ENCODE measurements at regions not wholly inside any gene's neighbourhood (a gene's known extent, or its start where the extent isn't known, plus 50 kb on each side); places are given as distances from the start of the nearest gene placed in this dataset.
"Not testable (repeated sequence)": the region's sequence is repeated elsewhere in the genome, so short reads cannot be mapped to it uniquely, and the experiment has no call there.

DNA sequence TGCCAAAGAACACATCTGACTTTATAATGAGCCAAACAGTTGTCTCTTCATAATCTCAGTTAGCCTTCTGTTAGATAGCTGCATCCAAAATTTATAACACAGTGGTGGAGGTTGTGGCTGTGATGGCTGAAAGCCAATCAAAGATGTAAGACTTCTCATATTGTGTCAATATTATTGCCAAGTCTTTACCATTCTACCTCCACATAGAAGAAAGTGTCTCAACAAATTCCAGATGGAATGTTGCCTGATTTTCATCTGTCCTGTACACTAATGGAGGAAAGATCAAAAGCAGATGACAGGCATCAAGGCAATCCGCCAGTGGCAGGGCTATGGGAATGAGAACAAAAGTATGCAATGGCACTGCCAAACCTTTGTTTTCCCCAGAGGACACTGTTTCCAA lies 813.1 kb upstream of the NOVA1 start:
- no peak for DNase-seq

DNA sequence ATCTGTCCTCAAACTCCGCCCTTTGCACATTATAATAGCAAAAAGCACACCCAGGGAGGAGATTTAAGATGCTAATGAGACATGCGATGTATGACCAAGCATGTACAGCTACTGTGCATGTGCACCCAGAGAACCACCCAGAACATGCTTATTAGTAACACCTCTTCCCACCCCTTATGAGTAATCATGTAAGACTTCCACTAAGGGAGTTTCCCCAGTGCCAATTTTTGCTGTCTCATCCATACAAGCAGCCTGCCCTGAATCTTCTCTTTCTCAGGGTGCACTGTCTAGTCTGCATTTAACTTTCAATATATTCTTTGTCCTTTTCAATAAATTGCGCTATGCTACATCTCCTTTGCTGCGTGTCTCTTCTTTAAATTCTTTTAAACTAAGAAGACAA lies 830.0 kb upstream of the NOVA1 start:
- DNase-seq, result no peak

DNA sequence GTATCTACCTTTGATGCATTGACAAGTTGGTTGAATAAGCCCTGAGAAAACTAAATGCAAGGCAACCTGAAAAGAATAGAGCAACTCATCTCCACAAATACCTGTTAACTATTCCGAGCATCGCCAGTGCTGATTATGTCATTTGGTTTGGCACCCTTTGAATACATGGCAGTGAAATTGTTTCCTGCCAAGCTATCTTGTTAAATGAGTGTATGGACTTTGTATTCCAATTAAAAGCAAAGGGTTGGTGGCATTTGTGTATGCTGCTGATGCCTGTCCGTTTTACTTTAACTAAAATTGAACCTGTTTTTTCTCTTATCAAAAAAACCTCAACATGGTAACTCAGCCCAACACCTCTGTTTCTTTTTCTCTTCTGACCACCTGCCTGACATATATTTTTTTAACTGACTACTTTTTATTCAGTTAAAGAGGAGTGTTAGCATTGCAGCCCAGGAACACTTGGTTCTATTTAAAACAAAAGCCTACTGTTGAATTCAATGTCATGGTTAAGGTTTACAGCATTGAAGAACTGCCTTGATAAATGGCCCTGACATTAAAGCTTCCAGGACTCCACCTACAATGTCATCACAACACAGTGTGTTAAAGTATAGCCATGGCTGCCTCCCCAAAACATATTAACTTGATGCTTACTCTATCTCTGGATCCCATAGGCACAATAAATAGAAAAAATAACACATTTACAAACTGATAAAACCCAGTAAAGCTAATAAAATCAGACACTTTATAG lies 838.3 kb upstream of the NOVA1 start:
- no peak for DNase-seq

DNA sequence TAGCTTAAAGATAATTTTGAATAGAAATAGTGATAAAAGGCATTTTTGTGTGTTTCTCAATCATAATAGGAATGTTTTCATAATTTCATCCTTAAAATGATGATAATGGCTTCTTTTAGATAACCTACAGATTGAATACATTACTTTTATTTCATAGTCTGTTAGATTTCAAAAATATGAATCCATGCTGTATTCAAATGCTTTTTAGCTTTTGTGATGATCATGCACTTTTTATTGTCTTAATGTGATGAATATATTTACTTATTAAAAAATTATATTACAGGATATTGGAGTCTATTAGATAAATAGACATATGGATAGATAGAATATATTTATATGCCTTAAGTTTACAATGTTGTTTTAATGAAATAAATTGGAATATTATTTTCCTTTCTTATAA lies 886.8 kb upstream of the NOVA1 start:
- no peak for DNase-seq

DNA sequence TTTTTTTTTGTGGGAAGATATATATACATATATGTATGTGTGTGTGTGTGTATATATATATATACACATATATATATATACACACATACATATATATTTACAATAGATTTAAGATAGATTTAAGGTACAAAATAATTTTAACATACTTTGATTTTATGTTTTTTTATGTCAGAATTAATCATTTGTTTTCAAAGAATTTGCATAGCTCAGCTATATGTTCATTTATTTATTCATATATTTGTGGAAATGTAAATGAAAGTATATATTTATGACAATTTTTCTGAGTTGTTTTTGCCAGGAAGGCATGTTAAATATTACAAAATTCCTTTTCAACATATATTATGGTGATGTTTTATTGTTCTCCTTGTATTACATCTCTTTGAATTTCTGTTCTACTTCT lies 887.4 kb upstream of the NOVA1 start:
- DNase-seq, result no peak

DNA sequence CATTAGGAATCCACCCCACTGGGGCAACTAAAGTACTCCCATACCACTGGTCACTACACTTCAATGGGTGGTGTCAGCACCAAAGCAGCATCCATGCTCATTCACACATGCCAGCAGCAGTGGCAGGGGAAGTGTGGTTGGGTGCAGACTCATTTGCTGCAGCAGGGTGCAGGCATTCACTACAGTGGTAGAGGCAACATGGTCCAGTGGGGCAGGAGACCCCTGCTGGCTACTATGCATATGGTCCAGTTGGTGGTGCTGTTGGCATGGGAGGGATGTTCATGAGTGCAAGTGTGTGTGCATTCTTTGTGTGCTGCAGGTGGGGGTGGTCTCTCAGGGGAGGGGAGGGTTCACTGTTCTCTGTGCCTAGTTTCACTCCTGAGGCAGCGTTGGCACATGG lies 908.4 kb upstream of the NOVA1 start:
- DNase-seq, result no peak

DNA sequence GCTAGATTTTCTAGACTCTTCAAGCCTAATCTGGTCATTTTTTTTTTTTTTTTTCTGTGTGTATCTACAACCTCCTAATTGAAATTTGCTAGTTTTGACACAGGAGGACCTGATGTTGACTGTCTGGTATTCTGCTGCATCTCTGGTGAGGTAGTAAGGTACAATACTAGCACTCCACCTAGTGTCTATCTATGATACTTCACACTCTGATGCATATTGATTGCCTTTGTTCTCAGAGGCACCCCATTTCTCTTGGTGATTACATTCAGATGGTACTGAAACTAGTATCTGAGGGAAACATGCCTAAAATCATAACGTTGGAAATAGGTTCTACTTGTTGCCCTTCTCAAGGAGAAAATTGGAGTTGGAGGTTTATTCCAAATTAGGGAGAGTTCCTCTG lies 930.5 kb upstream of the NOVA1 start:
- DNase-seq, result no peak

DNA sequence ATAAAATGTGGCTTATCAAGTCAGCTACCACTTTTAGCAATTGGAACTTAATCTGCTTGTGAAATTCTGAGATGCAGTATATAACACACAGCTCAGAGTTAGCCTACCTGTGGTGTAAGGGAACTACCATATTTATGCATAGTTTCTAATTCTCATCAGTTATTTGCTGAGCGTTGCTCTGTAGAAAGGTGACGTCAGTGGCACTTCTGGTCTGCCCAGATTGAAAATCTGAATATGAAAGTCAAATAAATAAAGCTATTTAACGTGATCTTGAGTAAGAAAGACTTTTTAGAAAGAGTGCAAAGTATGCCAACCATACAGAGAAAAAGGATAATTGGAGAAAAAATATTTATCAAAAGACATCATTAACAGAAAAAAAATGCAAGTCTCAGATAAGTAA lies 938.9 kb upstream of the NOVA1 start:
- DNase-seq, result no peak

DNA sequence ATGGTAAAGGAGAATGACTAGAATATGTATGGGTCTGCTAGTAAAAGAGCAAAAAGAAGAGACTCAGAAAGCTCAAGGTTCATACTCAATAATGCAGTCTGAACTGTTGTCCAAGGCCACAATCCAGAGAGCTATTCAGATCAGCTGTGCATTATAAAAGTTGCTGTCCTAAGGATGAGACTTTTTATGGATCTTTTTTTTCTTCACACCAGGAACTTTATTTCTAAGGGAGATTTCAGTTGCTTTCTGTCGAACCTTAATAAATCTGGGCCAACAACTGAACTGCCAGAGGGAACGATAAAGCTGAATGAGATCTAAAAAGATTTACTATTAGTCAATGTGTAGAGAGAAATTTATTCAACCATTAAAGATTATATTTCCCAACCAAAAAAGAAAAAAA lies 948.3 kb upstream of the NOVA1 start:
- no peak for DNase-seq

DNA sequence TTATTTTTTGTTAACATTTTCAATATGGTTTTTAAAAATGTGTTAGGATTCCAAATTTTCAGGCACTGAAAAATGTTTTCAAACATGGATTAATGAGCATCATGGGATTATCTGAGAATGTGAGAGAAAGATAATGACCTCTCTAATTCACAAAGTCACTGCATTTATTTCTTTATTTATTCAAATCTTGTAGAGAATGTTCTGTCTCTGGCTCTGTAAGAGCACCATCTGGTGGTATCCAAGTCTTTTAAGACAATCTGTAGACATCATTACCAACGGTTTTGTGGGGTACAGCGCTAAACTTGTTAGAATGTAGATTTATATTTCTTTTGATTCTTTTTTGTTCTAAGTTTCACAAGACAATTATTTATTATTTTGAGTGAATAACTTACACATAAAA lies 956.0 kb upstream of the NOVA1 start:
- no peak for DNase-seq

DNA sequence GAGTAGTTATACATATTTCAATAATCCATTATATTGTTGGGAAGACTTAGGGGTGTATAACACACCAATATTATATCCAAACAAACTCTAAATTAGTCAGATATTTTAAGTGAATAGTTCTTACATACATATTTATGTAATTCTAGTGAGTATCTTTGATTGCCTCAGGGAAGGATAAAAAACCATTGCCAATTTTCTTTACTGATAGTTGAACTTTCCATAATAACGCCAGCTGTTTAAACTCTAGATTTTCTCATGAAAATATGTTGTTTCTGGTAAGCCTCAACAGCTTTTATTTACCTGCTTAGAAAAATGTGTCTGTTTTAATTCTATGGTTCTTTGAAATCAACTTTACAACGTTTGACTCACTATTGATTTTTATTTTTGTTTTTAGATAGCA lies 959.6 kb upstream of the NOVA1 start:
- no peak for DNase-seq

DNA sequence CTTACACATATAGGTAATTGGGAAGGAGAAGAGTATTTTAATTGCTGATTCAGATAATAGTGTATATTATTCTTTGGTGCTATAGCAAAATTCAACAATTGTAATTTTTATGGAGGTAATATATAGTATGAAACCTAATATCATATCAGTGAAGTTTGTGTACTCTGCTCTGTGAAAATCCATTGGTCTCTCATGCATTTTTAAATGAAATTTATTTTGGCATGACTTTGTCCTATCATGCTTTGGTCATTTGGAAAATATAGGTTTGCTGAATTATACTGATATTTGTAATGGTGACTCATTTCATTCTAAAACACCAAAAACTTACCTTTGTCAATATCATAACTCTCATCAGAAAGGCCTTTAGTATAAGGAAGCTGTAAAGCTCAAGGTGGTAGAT lies 962.0 kb upstream of the NOVA1 start:
- DNase-seq, result no peak

DNA sequence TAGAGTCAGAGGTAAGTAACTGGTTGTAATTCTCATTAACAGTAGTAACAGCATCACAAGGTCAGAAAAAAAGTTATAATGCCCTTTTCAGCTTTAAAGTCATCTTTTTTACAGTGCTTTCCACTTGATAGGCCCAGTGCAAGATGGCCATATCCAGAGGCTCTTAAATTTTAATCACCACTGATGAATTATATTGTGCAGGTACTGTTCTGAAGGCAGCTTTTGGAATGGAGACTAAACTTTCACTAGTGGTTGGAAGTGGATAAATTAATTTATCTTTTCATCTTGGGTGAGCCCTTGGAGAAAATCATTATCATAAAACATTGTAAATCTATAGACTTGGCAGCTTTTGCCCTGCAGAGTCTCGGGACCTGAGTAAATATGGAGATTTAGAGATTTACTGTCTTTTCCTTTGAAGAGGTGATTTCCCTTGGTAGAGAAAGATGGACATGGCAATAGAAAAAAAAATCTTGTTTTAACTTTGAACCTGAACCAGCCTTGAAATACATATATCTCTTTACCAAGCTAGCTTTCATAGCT lies 969.1 kb upstream of the NOVA1 start:
- no peak for DNase-seq

DNA sequence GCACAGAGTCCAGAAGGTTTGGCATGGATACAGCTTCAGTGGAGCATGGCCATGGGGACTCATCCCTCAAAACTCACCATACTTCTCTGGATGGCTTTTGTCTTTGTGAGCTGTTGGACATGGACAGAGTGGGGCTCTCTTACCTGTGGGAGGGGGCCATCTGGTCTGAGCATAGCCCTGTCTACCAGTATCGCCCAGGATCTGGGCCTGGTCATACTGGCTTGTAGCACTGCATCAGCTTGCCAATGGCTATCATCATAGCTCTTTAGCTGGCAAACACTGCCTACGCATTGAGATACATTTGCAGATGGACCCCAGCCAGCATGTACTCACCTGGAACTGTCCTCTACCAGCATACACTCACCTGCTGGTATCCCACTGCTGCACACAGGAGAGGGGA lies 975.2 kb upstream of the NOVA1 start:
- DNase-seq, result no peak

DNA sequence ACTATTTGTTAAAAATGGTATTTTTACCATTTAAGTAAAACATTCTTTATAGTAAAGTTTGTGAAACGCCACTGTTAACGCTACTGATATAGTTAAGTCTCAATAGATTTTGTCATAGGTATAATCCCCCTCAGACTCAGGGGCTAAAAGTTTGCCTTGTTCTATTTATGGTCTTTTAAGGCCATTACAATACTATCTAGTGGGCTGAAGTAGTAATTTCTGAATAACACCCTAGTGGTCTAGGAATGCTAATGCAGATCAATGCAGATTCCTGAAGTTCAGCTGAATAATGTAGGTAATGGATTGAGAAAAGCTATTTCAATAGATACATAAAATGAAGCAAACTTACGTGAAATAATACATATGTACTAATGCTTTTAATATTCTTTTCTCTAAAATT lies 989.3 kb upstream of the NOVA1 start:
- no peak for DNase-seq

DNA sequence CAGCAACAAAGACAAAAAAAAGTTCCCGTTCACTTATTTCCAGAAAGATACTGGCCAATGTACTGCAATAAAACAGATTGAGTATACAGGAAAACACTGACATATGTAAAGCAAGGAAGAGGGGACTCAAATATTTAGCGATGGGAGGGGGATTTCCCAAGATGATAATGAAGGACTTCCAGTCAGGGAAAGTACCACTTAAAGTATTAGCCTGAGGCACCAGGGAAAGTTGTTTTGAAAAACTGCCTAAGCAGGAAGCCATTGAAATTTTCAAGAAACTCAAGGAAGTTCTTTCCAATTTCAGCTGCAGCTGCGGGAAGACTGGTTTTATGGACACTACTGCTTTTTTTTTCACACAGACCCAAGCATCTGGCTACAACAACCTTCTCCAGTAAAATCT lies 1007.4 kb upstream of the NOVA1 start:
- no peak for DNase-seq

DNA sequence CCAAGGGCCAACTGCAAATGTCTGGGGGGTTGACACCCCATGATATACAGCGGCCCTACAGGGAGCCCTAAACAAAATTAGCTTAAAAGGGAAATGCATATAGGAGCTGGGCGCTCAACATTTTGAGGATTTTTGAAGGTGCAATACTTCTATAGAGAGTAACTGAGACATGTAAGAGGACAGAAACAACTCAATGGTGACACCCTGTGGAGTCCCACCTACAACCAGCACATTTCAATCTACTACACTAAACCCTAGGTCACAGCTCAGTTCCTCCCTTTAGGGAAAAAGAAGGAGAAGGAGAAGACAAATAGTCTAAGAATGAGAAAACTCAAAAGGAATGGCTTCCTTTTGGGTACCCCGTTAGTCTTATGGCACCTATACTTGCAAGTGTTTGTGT lies 1010.5 kb upstream of the NOVA1 start:
- no peak for DNase-seq

DNA sequence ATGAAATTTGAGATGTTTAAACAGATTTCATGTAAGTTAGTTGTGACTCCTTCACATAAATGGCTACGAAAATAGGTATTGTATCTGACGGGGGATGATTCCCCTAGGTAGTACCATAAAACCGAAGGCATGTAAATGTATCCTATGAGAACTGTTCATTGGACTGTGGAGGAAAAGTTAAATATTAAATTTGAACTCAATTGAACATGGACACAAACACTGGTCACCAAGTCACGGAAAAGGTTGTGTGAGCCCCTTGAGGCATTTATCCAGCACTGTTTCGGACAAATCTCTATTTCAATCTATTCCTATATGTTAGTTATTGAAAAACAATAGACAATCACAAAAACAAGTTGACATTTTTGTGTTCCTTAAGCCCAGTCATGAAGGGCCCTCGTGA lies 1014.3 kb upstream of the NOVA1 start:
- DNase-seq, result no peak

DNA sequence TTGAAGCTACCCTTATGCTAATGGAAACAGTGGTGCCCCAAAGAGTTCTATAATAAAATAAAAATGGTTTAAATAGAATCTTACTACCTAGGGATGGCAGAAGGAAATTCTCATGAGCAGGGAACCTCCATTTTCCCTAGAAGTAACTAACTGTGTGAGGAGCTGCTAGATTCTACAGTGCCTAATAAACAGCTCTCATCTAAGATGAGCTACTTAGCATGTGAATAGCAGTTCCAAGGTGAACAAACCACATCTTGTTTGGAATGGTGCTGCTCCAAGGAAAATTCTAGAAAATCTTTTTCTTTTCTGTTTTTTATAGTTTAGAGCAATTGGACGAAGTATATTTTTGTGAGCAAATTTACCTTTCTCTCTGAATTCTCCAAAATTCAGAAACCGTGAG lies 1015.3 kb upstream of the NOVA1 start:
- no peak for DNase-seq

DNA sequence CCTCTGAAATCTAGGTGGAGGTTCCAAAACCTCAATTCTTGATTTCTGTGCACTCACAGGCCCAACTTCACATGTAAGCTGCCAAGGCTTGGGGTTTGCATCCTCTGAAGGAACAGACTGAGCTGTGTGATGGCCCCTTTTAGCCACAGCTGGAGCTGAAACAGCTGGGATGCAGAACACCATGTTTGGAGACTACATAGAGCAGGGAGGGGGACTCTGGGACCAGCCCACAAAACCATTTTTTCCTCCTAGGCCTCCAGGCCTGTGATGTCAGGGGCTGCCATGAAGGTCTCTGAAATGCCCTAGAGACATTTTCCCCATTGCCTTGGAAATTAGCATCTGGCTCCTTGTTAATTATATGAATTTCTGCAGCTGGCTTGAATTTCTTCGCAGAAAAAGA lies 1025.9 kb upstream of the NOVA1 start:
- no peak for DNase-seq

DNA sequence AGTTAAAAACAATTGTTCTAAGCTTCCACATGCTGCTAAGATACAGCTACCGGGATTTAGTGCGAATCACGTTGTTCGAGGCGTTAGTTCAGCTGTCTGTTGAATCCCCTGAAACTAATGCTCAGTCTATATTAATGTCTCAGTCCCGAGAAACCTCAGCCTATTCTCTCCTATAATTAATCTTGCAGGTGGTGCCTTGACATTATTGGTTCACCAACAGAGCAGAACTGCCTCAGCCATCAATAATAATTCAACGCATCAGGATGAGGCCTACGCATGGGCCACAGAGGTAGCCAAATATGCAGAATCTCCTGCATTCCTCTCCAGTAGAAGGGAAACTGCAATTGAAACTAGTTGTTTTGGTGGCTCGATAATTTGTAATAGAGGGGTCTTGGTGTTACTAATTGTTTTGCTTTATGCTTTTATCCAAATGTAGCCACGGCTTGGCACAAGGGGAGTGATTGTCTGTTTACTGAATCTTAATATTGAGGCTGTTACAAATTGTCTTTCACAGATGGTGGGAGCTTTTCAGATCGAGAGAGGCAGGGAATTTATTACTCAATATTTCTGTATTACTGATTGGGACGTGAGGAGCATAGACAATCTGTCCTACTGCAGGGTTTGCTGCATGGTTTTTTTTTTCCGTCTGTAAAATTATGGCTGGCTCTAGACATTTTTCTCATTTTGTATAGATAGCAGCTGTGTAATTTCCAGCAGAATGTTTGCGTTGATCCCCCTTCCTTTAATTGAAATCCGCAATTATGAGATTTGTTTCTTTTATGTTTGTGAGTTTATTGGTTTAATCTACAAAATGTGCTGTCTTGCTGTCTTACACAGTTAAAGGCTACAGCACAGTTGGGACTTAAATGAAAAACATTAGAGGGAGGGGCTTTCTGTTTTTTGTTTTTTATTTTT lies 1036.5 kb upstream of the NOVA1 start:
- no peak for DNase-seq

DNA sequence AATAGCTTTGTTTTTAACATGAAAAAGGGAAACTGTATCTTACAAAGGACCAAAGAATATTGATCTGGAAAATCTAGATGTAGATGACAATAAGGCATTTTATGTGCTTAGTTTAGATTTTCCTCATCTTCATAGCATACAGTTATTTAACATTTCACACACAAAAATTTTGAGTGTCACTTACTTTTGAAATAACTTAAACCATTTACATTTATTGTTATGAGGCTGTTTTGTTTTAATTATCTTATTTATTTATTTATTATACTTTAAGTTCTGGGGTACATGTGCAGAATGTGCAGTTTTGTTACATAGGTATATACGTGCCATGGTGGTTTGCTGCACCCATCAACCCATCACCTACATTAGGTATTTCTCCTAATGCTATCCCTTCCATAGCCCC lies 1042.9 kb upstream of the NOVA1 start:
- DNase-seq, result not testable (repeated sequence)

DNA sequence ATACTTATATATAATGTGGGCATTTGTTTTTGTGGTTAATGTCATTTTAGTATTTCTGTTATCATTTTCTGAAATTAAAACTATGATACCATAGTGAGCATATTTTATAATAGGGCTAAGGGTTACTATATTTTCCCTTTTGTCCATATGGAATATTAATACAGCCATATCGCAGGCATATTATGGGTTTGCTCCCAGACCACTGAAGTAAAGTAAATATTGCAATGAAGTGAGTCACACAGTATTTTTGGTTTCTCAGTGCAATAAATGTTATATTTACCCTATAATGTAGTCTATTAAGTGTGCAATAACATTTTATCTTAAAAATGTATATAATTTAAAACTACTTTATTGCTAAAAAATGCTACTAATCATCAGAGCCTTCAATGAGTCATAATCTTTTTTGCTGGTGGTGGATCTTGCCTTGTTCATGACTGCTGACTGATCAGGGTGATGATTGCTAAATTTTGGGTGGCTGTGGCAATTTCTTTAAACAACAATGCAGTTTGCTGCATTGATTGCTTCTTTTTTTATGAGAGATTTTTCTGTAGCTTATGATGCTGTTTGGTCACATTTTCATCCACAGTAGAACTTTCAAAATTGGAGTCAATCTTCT lies 1044.5 kb upstream of the NOVA1 start:
- DNase-seq, result no peak

DNA sequence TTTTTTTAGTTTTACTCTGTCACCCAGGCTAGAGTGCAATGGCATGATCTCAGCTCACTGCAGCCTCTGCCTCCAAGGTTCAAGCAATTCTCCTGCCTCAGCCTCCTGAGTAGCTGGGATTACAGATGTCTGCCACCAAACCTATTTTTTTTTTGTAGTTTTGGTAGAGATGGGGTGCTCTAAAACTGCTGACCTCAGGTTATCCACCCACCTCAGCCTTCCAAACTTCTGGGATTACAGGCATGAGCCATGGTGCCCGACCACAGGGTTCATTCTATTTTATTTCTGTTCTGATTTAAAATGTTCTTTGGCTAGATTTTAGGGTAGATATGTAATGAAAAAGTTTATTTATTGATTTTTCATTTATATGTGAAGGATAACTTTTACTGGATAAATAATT lies 1062.8 kb upstream of the NOVA1 start:
- DNase-seq, result no peak
